ENCODE measurements at regions not wholly inside any gene's neighbourhood (a gene's known extent, or its start where the extent isn't known, plus 50 kb on each side); places are given as distances from the start of the nearest gene placed in this dataset.

GRCh38 chr22:48442663-48443062 is 1385.0 kb downstream of the BRD1 start:
- Histone ChIP-seq H3K4me1 (ENCODE audit: control insufficient read depth, insufficient read depth, low read length) (no peaks in the 10 kb centered on the region), H3K27ac (ENCODE audit: insufficient read depth, low read length) (no peak overlapping the region), H3K18ac (ENCODE audit: low read depth, low read length) (no peak overlapping the region), H2BK15ac (ENCODE audit: low read depth, low read length) (no peak overlapping the region), H3K9ac (ENCODE audit: low read depth, low read length) (no peak overlapping the region), H3K4ac (ENCODE audit: low read depth, low read length) (no peak overlapping the region), H3K36me3 (ENCODE audit: control insufficient read depth, insufficient read depth, low read length) (no peaks in the 10 kb centered on the region), H3K4me3 (ENCODE audit: insufficient read depth, low read depth, low read length) (no peak overlapping the region), H3K14ac (replicated peaks; ENCODE audit: low read depth, low read length) (no peak overlapping the region), H2BK20ac (ENCODE audit: low read depth, low read length) (no peak overlapping the region), H2AK9ac (replicated peaks; ENCODE audit: low read depth, low read length, poor library complexity) (no peak overlapping the region), H2AK5ac (ENCODE audit: low read depth, low read length) (no peak overlapping the region), H3K56ac (ENCODE audit: extremely low read depth, insufficient read depth, low read length) (no peak overlapping the region), H4K91ac (ENCODE audit: insufficient read depth, low read depth, low read length) (no peak overlapping the region), H4K8ac (ENCODE audit: low read depth in 2 of 2, low read length in 2 of 2) (no peak overlapping the region), H3K79me1 (ENCODE audit: low read depth in 1 of 2, low read length in 2 of 2) (no peaks in the 10 kb centered on the region), H3K4me2 (ENCODE audit: low read depth, low read length) (no peak overlapping the region), H3K9me1 (ENCODE audit: insufficient read depth, low read length) (no peaks in the 10 kb centered on the region), H3K23ac (ENCODE audit: low read depth, low read length) (no peak overlapping the region), H3K9me3 (ENCODE audit: control insufficient read depth, insufficient read depth, low read length) (peaks cover 65% of the 10 kb centered on the region), H2BK5ac (ENCODE audit: low read depth, low read length, poor library complexity, severe bottlenecking) (no peak overlapping the region), H4K20me1 (ENCODE audit: insufficient read depth, low read length) (no peaks in the 10 kb centered on the region), H2BK120ac (ENCODE audit: low read depth, low read length) (no peak overlapping the region), H3K27me3 (ENCODE audit: control insufficient read depth, insufficient read depth, low read length) (no peaks in the 10 kb centered on the region), H4K5ac (ENCODE audit: low read depth, low read length) (no peak overlapping the region), H2AFZ (replicated peaks; ENCODE audit: low read length, poor library complexity) (no peak overlapping the region)
- TF ChIP-seq MAZ (IDR thresholded peaks at IDR 0.05; ENCODE audit: borderline replicate concordance, low read depth, low read length) (no peak), SMC3 (IDR thresholded peaks at IDR 0.05; ENCODE audit: low read depth, low read length) (no peak), POLR2A (IDR thresholded peaks at IDR 0.05; ENCODE audit: low read depth, low read length) (no peak), NFE2L2 (IDR thresholded peaks at IDR 0.05; ENCODE audit: low read depth, low read length) (no peak)
- TF ChIP-seq, protein P1, sequence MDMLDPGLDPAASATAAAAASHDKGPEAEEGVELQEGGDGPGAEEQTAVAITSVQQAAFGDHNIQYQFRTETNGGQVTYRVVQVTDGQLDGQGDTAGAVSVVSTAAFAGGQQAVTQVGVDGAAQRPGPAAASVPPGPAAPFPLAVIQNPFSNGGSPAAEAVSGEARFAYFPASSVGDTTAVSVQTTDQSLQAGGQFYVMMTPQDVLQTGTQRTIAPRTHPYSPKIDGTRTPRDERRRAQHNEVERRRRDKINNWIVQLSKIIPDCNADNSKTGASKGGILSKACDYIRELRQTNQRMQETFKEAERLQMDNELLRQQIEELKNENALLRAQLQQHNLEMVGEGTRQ (IDR thresholded peaks at IDR 0.05; ENCODE audit: low read depth, low read length) = no peak
- no TSS peak for BruUV-seq (replicated peaks)
- dilution Hi-C loops (cut with HindIII; ENCODE audit: low sequenced_read_pairs, unreplicated experiment) = no loop called here
- intact Hi-C loops (cut with micrococcal nuclease) = no loop called here
- in situ Hi-C loops (cut with MboI; ENCODE audit: low sequenced_read_pairs) = no loop called here
- WGBS, 2 experiments (ENCODE audit: extremely low coverage in 2 of 2, insufficient read length in 1 of 2) = no CpG with 5 or more reads among the region's 8 CpGs
- no peak for ATAC-seq (ENCODE audit: low read depth)
- DNase-seq = no peak
- ChIA-PET POLR2A (ENCODE audit: unreplicated experiment) (no interaction called here), CTCF (no interaction called here)

Data from IMR-90 (cell line).